ENCODE measurements at regions not wholly inside any gene's neighbourhood (a gene's known extent, or its start where the extent isn't known, plus 50 kb on each side); places are given as distances from the start of the nearest gene placed in this dataset.
"Not testable (repeated sequence)": the region's sequence is repeated elsewhere in the genome, so short reads cannot be mapped to it uniquely, and the experiment has no call there.

DNA sequence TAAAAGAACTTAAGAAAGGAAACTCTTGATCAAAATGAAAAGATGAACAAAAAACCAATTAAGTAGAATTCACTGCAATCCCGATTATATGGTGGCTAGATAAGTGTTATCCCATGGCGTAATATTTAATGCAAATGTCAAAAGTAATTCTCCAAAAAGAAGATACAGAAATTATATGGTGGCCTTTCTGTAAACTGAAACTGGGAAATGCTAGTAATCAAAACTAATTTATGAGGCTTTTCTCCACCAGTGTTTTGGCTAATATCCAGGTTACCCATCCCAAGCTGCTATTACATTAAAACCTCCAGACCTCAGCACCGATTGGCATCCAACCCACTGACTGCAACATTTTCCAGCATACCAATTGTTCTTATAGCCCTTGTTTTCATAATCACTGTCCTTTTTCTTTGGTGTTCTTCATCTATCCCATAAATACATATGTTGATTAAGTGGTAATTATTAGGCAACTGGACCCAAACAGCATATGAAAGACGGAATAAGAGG is 77.2 kb upstream of the TNRC6A start:
- no TSS peak for BruUV-seq (replicated peaks)
- TF ChIP-seq, protein P1, sequence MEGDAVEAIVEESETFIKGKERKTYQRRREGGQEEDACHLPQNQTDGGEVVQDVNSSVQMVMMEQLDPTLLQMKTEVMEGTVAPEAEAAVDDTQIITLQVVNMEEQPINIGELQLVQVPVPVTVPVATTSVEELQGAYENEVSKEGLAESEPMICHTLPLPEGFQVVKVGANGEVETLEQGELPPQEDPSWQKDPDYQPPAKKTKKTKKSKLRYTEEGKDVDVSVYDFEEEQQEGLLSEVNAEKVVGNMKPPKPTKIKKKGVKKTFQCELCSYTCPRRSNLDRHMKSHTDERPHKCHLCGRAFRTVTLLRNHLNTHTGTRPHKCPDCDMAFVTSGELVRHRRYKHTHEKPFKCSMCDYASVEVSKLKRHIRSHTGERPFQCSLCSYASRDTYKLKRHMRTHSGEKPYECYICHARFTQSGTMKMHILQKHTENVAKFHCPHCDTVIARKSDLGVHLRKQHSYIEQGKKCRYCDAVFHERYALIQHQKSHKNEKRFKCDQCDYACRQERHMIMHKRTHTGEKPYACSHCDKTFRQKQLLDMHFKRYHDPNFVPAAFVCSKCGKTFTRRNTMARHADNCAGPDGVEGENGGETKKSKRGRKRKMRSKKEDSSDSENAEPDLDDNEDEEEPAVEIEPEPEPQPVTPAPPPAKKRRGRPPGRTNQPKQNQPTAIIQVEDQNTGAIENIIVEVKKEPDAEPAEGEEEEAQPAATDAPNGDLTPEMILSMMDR (IDR thresholded peaks at IDR 0.05; ENCODE audit: unreplicated experiment) = no peak
- Mint-ChIP-seq H3K4me1 (ENCODE audit: low read depth, unreplicated experiment) (peaks cover 13% of the 10 kb centered on the region), H3K27me3 (ENCODE audit: unreplicated experiment) (no peaks in the 10 kb centered on the region), H3K4me3 (ENCODE audit: low read depth, unreplicated experiment) (no peak overlapping the region), H3K9me3 (ENCODE audit: low read depth, unreplicated experiment) (no peaks in the 10 kb centered on the region), H3K36me3 (ENCODE audit: insufficient read depth, unreplicated experiment) (no peaks in the 10 kb centered on the region), H3K27ac (ENCODE audit: unreplicated experiment) (no peak overlapping the region)
- intact Hi-C loops (cut with micrococcal nuclease; ENCODE audit: unreplicated experiment) = no loop called here
- CTCF ChIA-PET = no interaction called here
- no peak for DNase-seq

DNA sequence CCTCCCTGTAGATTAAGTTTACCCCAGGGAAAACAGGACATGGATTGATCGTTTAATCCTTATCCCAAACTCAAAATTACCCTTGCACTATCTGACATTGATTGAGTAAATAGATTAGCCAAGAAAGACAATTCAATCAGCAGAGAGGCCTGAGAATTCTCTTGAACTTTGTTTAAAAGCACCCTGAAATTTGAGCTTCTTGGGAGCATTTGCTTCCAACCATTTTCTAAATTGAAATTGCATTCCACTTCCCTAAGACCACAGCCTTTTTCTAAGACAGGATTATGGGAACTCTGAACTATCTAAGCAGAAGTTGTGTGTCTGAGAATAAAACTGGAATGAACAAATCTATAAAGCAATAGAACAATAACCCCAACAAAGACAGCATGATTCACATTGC is 76.6 kb upstream of the TNRC6A start:
- H3K27me3 Mint-ChIP-seq (ENCODE audit: unreplicated experiment) = no peaks in the 10 kb centered on the region
- no peak for DNase-seq
- CTCF ChIA-PET = no interaction called here
- H3K4me1 Mint-ChIP-seq (ENCODE audit: low read depth, unreplicated experiment) = peaks cover 13% of the 10 kb centered on the region
- no TSS peak for BruUV-seq (replicated peaks)
- no peak overlapping the region for H3K27ac Mint-ChIP-seq (ENCODE audit: unreplicated experiment)
- H3K4me3 Mint-ChIP-seq (ENCODE audit: low read depth, unreplicated experiment) = no peak overlapping the region
- no peaks in the 10 kb centered on the region for H3K9me3 Mint-ChIP-seq (ENCODE audit: low read depth, unreplicated experiment)
- intact Hi-C loops (cut with micrococcal nuclease; ENCODE audit: unreplicated experiment) = no loop called here
- TF ChIP-seq, protein P1 (IDR thresholded peaks at IDR 0.05; ENCODE audit: unreplicated experiment) = no peak
- no peaks in the 10 kb centered on the region for H3K36me3 Mint-ChIP-seq (ENCODE audit: insufficient read depth, unreplicated experiment)

DNA sequence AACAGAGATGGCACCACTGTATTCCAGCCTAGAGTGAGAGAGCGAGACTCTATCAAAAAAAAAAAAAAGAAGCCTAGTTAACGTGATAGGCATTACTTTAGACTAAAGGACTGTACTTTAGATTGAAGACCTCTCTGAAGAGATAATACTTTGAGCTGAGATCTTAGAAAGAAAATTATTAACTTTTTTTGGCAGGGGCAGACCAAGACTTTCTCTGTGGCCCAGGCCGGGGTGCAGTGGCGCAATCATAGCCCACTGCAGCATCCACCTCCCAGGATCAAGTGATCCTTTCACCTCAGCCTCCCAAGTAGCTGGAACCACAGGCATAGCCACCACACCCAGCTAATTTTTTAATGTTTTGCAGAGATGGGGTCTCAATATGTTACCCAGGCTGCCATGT is 75.7 kb upstream of the TNRC6A start:
- CTCF ChIA-PET = no interaction called here
- BruUV-seq (replicated peaks) = no TSS peak
- TF ChIP-seq, protein P1 (IDR thresholded peaks at IDR 0.05; ENCODE audit: unreplicated experiment) = no peak

DNA sequence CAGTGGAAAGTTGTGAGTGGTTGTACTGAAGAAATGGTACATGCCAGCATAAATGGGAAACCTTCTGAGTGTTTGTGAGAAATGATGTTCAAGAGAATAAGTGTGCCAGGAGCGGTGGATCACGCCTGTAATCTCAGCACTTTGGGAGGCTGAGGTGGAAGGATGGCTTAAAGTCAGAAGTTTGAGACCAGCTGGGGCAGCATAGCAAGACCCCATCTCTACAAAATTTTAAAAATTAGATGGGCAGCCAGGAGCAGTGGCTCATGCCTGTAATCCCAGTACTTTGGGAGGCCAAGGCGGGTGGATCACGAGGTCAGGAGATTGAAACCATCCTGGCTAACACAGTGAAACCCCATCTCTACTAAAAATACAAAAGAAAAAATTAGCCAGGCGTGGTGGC is 63.5 kb upstream of the TNRC6A start:
- H3K36me3 Mint-ChIP-seq (ENCODE audit: insufficient read depth, unreplicated experiment); BruUV-seq (replicated peaks); H3K4me3 Mint-ChIP-seq (ENCODE audit: low read depth, unreplicated experiment); H3K27ac Mint-ChIP-seq (ENCODE audit: unreplicated experiment); DNase-seq; CTCF ChIA-PET; H3K9me3 Mint-ChIP-seq (ENCODE audit: low read depth, unreplicated experiment); intact Hi-C loops (cut with micrococcal nuclease; ENCODE audit: unreplicated experiment): not testable (repeated sequence)
- Mint-ChIP-seq H3K27me3 (ENCODE audit: unreplicated experiment) (peaks cover 11% of the 10 kb centered on the region), H3K4me1 (ENCODE audit: low read depth, unreplicated experiment) (peaks cover 24% of the 10 kb centered on the region)

More for the DNA sequence above, 75.7 kb upstream of the TNRC6A start:
- H3K4me3 Mint-ChIP-seq (ENCODE audit: low read depth, unreplicated experiment) = no peak overlapping the region
- H3K36me3 Mint-ChIP-seq (ENCODE audit: insufficient read depth, unreplicated experiment) = no peaks in the 10 kb centered on the region
- no peaks in the 10 kb centered on the region for H3K9me3 Mint-ChIP-seq (ENCODE audit: low read depth, unreplicated experiment)
- intact Hi-C loops (cut with micrococcal nuclease; ENCODE audit: unreplicated experiment) = no loop called here
- H3K27ac Mint-ChIP-seq (ENCODE audit: unreplicated experiment) = no peak overlapping the region
- peaks cover 13% of the 10 kb centered on the region for H3K4me1 Mint-ChIP-seq (ENCODE audit: low read depth, unreplicated experiment)
- H3K27me3 Mint-ChIP-seq (ENCODE audit: unreplicated experiment) = no peaks in the 10 kb centered on the region
- no peak for DNase-seq

DNA sequence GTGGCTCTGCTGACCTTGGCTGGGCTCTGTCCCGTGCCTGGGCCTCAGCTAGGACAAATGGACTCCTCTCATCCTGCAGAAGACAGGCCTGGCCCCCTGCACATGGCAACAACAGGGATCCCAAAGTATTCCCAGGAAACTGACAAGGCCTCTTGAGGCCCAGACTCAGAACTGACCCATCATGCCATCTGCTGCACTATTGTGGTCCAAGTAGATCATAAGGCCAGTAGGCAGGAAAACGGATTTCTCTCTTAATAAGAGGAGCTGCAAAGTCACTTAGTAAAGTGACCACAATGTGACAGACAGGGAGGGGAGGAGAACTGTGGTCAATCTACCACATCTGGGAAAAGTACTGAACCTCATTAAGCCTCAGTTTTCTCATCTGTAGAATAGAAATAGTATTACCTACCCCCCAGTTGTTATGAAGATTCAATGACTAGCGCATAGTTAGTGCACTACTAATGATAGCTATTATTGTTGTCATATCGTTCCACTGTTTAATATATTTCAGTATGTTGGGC is 62.1 kb upstream of the TNRC6A start:
- TF ChIP-seq, protein P1 (IDR thresholded peaks at IDR 0.05; ENCODE audit: unreplicated experiment) = no peak
- no peak for DNase-seq
- CTCF ChIA-PET = interaction anchor here (1.1 kb wide), 1 partner anchor 22 kb away, joined by 3 read pairs; no protein-coding TSS in a partner anchor
- Mint-ChIP-seq H3K27ac (ENCODE audit: unreplicated experiment) (no peak overlapping the region), H3K36me3 (ENCODE audit: insufficient read depth, unreplicated experiment) (peaks cover 7% of the 10 kb centered on the region), H3K4me3 (ENCODE audit: low read depth, unreplicated experiment) (no peak overlapping the region), H3K27me3 (ENCODE audit: unreplicated experiment) (peaks cover 20% of the 10 kb centered on the region), H3K9me3 (ENCODE audit: low read depth, unreplicated experiment) (no peaks in the 10 kb centered on the region), H3K4me1 (ENCODE audit: low read depth, unreplicated experiment) (peaks cover 25% of the 10 kb centered on the region)
- intact Hi-C loops (cut with micrococcal nuclease; ENCODE audit: unreplicated experiment) = no loop called here
- no TSS peak for BruUV-seq (replicated peaks)

All from Calu3 (cell line).